ENCODE measurements at regions not wholly inside any gene's neighbourhood (a gene's known extent, or its start where the extent isn't known, plus 50 kb on each side); places are given as distances from the start of the nearest gene placed in this dataset.

GRCh38 chr6:105553171-105553570 is 150.3 kb upstream of the PREP start:
- no peak overlapping the region for H3K4ac ChIP-seq (ENCODE audit: low read depth in 1 of 2, low read length in 2 of 2)
- H4K8ac ChIP-seq (ENCODE audit: low read length) = no peak overlapping the region
- peak overlapping the region in 1 of 2 experiments; percentile 51 for H3K14ac ChIP-seq (ENCODE audit: low read length in 2 of 2)
- no peak overlapping the region for H2BK120ac ChIP-seq (ENCODE audit: low read depth, low read length)
- H2BK5ac ChIP-seq (ENCODE audit: low read depth, low read length, poor library complexity, severe bottlenecking) = no peak overlapping the region
- no peak overlapping the region for H4K91ac ChIP-seq (ENCODE audit: low read length)
- H3K23ac ChIP-seq (ENCODE audit: low read length in 2 of 2) = no peak overlapping the region
- H3K4me2 ChIP-seq (ENCODE audit: low read length, poor library complexity, severe bottlenecking) = no peak overlapping the region
- WGBS = 88% methylated on average over 6 of the region's 6 CpGs
- H3K9ac ChIP-seq (ENCODE audit: low read length) = no peak overlapping the region
- H3K9me3 ChIP-seq (ENCODE audit: control insufficient read depth, low read length) = no peaks in the 10 kb centered on the region
- no peak overlapping the region for H2AK5ac ChIP-seq (ENCODE audit: low read length, severe bottlenecking)
- H3K36me3 ChIP-seq (ENCODE audit: control insufficient read depth in 1 of 2, insufficient read depth in 2 of 2, low read depth in 1 of 2, low read length in 2 of 2) = no peaks in the 10 kb centered on the region
- H3K4me1 ChIP-seq (ENCODE audit: control insufficient read depth, insufficient read depth, low read depth, low read length) = no peaks in the 10 kb centered on the region
- no peak overlapping the region for H2BK12ac ChIP-seq (ENCODE audit: low read length in 2 of 2)
- H3K27me3 ChIP-seq (ENCODE audit: control insufficient read depth in 1 of 2, insufficient read depth in 1 of 2, low read length in 2 of 2) = no peaks in the 10 kb centered on the region
- H3K79me1 ChIP-seq (replicated peaks; ENCODE audit: low read length, poor library complexity, severe bottlenecking) = no peaks in the 10 kb centered on the region
- no peak overlapping the region for H2AFZ ChIP-seq (ENCODE audit: low read depth, low read length)
- no peak for DNase-seq
- no peak overlapping the region for H3K18ac ChIP-seq (ENCODE audit: low read depth in 1 of 2, low read length in 2 of 2)
- no peak overlapping the region for H3K4me3 ChIP-seq (ENCODE audit: insufficient read depth in 1 of 2, low read depth in 1 of 2, low read length in 2 of 2)
- no peak overlapping the region for H2BK15ac ChIP-seq (ENCODE audit: low read depth, poor library complexity, severe bottlenecking)
- no peak overlapping the region for H3K27ac ChIP-seq (ENCODE audit: low read length, poor library complexity, severe bottlenecking)

DNA sequence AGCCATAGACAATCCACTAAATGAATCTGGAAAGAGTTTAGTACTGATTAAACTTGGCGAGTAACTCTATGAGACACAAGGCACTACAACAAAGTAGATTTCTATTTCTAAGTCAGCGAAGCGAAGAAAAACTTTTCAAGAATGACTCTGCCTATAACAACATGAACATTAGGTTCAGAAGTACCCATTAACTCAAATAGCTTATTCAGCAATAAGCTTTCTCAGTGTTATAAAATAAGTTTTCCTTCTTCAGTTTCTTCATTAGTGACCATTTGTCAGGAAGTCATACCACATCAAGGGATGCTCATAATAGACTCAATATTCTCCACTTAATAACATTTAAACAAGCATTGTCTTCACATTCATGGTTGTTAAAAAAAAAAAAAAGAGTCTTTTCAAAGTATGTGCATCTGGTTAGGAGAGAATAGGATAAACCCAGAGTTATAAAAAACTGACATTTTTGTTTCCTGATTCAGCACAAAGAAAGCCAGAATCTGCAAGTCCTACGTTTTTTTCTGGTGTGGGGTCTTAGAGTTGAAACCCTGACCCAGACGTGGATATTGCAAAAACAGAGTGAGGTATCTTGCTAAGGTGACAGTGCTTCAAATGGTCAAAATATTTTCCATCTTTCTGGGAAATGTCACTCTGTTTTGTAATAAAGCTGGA is 148.2 kb upstream of the PREP start:
- 90% methylated on average over 5 of the region's 5 CpGs for WGBS
- Histone ChIP-seq H4K8ac (ENCODE audit: low read length) (no peak overlapping the region), H2BK15ac (ENCODE audit: low read depth, poor library complexity, severe bottlenecking) (no peak overlapping the region), H3K36me3 (ENCODE audit: control insufficient read depth in 1 of 2, insufficient read depth in 2 of 2, low read depth in 1 of 2, low read length in 2 of 2) (no peaks in the 10 kb centered on the region), H3K27ac (ENCODE audit: low read length, poor library complexity, severe bottlenecking) (no peak overlapping the region), H2BK12ac (ENCODE audit: low read length in 2 of 2) (no peak overlapping the region), H3K79me1 (replicated peaks; ENCODE audit: low read length, poor library complexity, severe bottlenecking) (no peaks in the 10 kb centered on the region), H3K4me2 (ENCODE audit: low read length, poor library complexity, severe bottlenecking) (no peak overlapping the region), H3K9ac (ENCODE audit: low read length) (no peak overlapping the region), H3K23ac (ENCODE audit: low read length in 2 of 2) (no peak overlapping the region), H4K91ac (ENCODE audit: low read length) (no peak overlapping the region), H3K14ac (ENCODE audit: low read length in 2 of 2) (no peak overlapping the region), H2AK5ac (ENCODE audit: low read length, severe bottlenecking) (no peak overlapping the region), H3K18ac (ENCODE audit: low read depth in 1 of 2, low read length in 2 of 2) (no peak overlapping the region), H3K4me3 (ENCODE audit: insufficient read depth in 1 of 2, low read depth in 1 of 2, low read length in 2 of 2) (no peak overlapping the region), H3K4ac (ENCODE audit: low read depth in 1 of 2, low read length in 2 of 2) (no peak overlapping the region), H2BK120ac (ENCODE audit: low read depth, low read length) (no peak overlapping the region), H3K9me3 (ENCODE audit: control insufficient read depth, low read length) (no peaks in the 10 kb centered on the region), H3K27me3 (ENCODE audit: control insufficient read depth in 1 of 2, insufficient read depth in 1 of 2, low read length in 2 of 2) (no peaks in the 10 kb centered on the region), H2AFZ (ENCODE audit: low read depth, low read length) (no peak overlapping the region), H2BK5ac (ENCODE audit: low read depth, low read length, poor library complexity, severe bottlenecking) (no peak overlapping the region), H3K4me1 (ENCODE audit: control insufficient read depth, insufficient read depth, low read depth, low read length) (no peaks in the 10 kb centered on the region)
- DNase-seq = no peak

GRCh38 chr6:105546754-105547153 is 143.9 kb upstream of the PREP start:
- H3K4me1 ChIP-seq (ENCODE audit: control insufficient read depth, insufficient read depth, low read depth, low read length) = no peaks in the 10 kb centered on the region
- H3K36me3 ChIP-seq (ENCODE audit: control insufficient read depth in 1 of 2, insufficient read depth in 2 of 2, low read depth in 1 of 2, low read length in 2 of 2) = no peaks in the 10 kb centered on the region
- H2BK15ac ChIP-seq (ENCODE audit: low read depth, poor library complexity, severe bottlenecking) = no peak overlapping the region
- H3K4me2 ChIP-seq (ENCODE audit: low read length, poor library complexity, severe bottlenecking) = no peak overlapping the region
- H2AFZ ChIP-seq (ENCODE audit: low read depth, low read length) = no peak overlapping the region
- H3K18ac ChIP-seq (ENCODE audit: low read depth in 1 of 2, low read length in 2 of 2) = no peak overlapping the region
- H2BK12ac ChIP-seq (ENCODE audit: low read length in 2 of 2) = peak overlapping the region in 1 of 2 experiments; percentile 29
- no peak overlapping the region for H3K4ac ChIP-seq (ENCODE audit: low read depth in 1 of 2, low read length in 2 of 2)
- WGBS = 79% methylated on average over 2 of the region's 2 CpGs
- H2BK120ac ChIP-seq (ENCODE audit: low read depth, low read length) = no peak overlapping the region
- H3K14ac ChIP-seq (ENCODE audit: low read length in 2 of 2) = no peak overlapping the region
- no peak overlapping the region for H4K8ac ChIP-seq (ENCODE audit: low read length)
- H3K9me3 ChIP-seq (ENCODE audit: control insufficient read depth, low read length) = no peaks in the 10 kb centered on the region
- DNase-seq = no peak
- no peak overlapping the region for H3K23ac ChIP-seq (ENCODE audit: low read length in 2 of 2)
- H2AK5ac ChIP-seq (ENCODE audit: low read length, severe bottlenecking) = no peak overlapping the region
- H3K27ac ChIP-seq (ENCODE audit: low read length, poor library complexity, severe bottlenecking) = no peak overlapping the region
- no peaks in the 10 kb centered on the region for H3K27me3 ChIP-seq (ENCODE audit: control insufficient read depth in 1 of 2, insufficient read depth in 1 of 2, low read length in 2 of 2)
- H3K4me3 ChIP-seq (ENCODE audit: insufficient read depth in 1 of 2, low read depth in 1 of 2, low read length in 2 of 2) = no peak overlapping the region
- no peak overlapping the region for H2BK5ac ChIP-seq (ENCODE audit: low read depth, low read length, poor library complexity, severe bottlenecking)
- H3K79me1 ChIP-seq (replicated peaks; ENCODE audit: low read length, poor library complexity, severe bottlenecking) = no peaks in the 10 kb centered on the region
- no peak overlapping the region for H4K91ac ChIP-seq (ENCODE audit: low read length)
- H3K9ac ChIP-seq (ENCODE audit: low read length) = peak overlapping the region; percentile 43

- Histone ChIP-seq H3K14ac (ENCODE audit: low read length in 2 of 2) (no peak overlapping the region), H2AK5ac (ENCODE audit: low read length, severe bottlenecking) (no peak overlapping the region), H3K9ac (ENCODE audit: low read length) (peak overlapping the region; percentile 43), H2BK12ac (ENCODE audit: low read length in 2 of 2) (no peak overlapping the region), H4K8ac (ENCODE audit: low read length) (no peak overlapping the region), H2AFZ (ENCODE audit: low read depth, low read length) (no peak overlapping the region), H3K79me1 (replicated peaks; ENCODE audit: low read length, poor library complexity, severe bottlenecking) (no peaks in the 10 kb centered on the region), H3K23ac (ENCODE audit: low read length in 2 of 2) (no peak overlapping the region), H2BK120ac (ENCODE audit: low read depth, low read length) (peak overlapping the region; percentile 19), H3K9me3 (ENCODE audit: control insufficient read depth, low read length) (no peaks in the 10 kb centered on the region), H3K27me3 (ENCODE audit: control insufficient read depth in 1 of 2, insufficient read depth in 1 of 2, low read length in 2 of 2) (no peaks in the 10 kb centered on the region), H3K18ac (ENCODE audit: low read depth in 1 of 2, low read length in 2 of 2) (no peak overlapping the region), H2BK5ac (ENCODE audit: low read depth, low read length, poor library complexity, severe bottlenecking) (no peak overlapping the region), H3K4me2 (ENCODE audit: low read length, poor library complexity, severe bottlenecking) (no peak overlapping the region), H3K4me1 (ENCODE audit: control insufficient read depth, insufficient read depth, low read depth, low read length) (no peaks in the 10 kb centered on the region), H3K27ac (ENCODE audit: low read length, poor library complexity, severe bottlenecking) (no peak overlapping the region), H3K4ac (ENCODE audit: low read depth in 1 of 2, low read length in 2 of 2) (no peak overlapping the region), H3K4me3 (ENCODE audit: insufficient read depth in 1 of 2, low read depth in 1 of 2, low read length in 2 of 2) (no peak overlapping the region), H3K36me3 (ENCODE audit: control insufficient read depth in 1 of 2, insufficient read depth in 2 of 2, low read depth in 1 of 2, low read length in 2 of 2) (no peaks in the 10 kb centered on the region), H2BK15ac (ENCODE audit: low read depth, poor library complexity, severe bottlenecking) (no peak overlapping the region), H4K91ac (ENCODE audit: low read length) (no peak overlapping the region)
- peak; percentile 89 for DNase-seq
- 52% methylated on average over 7 of the region's 11 CpGs for WGBS
Measured at GRCh38 chr6:105545947-105546731, 143.3 kb upstream of the PREP start.

Data from mesenchymal stem cell (in vitro differentiated cells and primary cell).